ENCODE measurements at regions not wholly inside any gene's neighbourhood (a gene's known extent, or its start where the extent isn't known, plus 50 kb on each side); places are given as distances from the start of the nearest gene placed in this dataset.

GRCh38 chr4:10877076-10877475, 192.5 kb upstream of the CLNK start:
- intact Hi-C loops (cut with DNase I), result no loop called here
- Histone ChIP-seq H3K4me1 (no peaks in the 10 kb centered on the region), H3K9me3 (no peaks in the 10 kb centered on the region), H3K36me3 (no peaks in the 10 kb centered on the region), H3K27ac (replicated peaks in 1 of 4) (no peak overlapping the region), H3K27me3 (no peaks in the 10 kb centered on the region), H3K4me3 (no peak overlapping the region)
- TF ChIP-seq POLR2AphosphoS5 (IDR thresholded peaks at IDR 0.05) (no peak), CTCF (IDR thresholded peaks at IDR 0.05) (no peak), EP300 (IDR thresholded peaks at IDR 0.05) (no peak), POLR2A (IDR thresholded peaks at IDR 0.05; ENCODE audit: low read depth) (no peak)
- DNase-seq (ENCODE audit: extremely low spot score), result no peak

- TF ChIP-seq POLR2AphosphoS5 (IDR thresholded peaks at IDR 0.05), result no peak
- no peak for TF ChIP-seq EP300 (IDR thresholded peaks at IDR 0.05)
- TF ChIP-seq POLR2A (IDR thresholded peaks at IDR 0.05; ENCODE audit: low read depth), result no peak
- no peak for TF ChIP-seq CTCF (IDR thresholded peaks at IDR 0.05)
- no peaks in the 10 kb centered on the region for H3K4me1 ChIP-seq
- intact Hi-C loops (cut with DNase I), result no loop called here
- H3K4me3 ChIP-seq, result no peak overlapping the region
- H3K9me3 ChIP-seq, result no peaks in the 10 kb centered on the region
- DNase-seq (ENCODE audit: extremely low spot score), result no peak
- no peaks in the 10 kb centered on the region for H3K36me3 ChIP-seq
- no peak overlapping the region for H3K27ac ChIP-seq (replicated peaks in 1 of 4)
- WGBS, result 74% methylated on average over 2 of the region's 2 CpGs
- no peaks in the 10 kb centered on the region for H3K27me3 ChIP-seq
These were observed 190.7 kb upstream of the CLNK start for GRCh38 chr4:10875144-10875799.

GRCh38 chr4:10873809-10874208, 189.2 kb upstream of the CLNK start:
- DNase-seq (ENCODE audit: extremely low spot score), result no peak
- H3K36me3 ChIP-seq, result no peaks in the 10 kb centered on the region
- 92% methylated on average over 1 of the region's 1 CpG for WGBS
- no peak overlapping the region for H3K4me3 ChIP-seq
- H3K27ac ChIP-seq (replicated peaks in 1 of 4), result no peak overlapping the region
- H3K4me1 ChIP-seq, result no peaks in the 10 kb centered on the region
- H3K9me3 ChIP-seq, result no peaks in the 10 kb centered on the region
- H3K27me3 ChIP-seq, result no peaks in the 10 kb centered on the region
- intact Hi-C loops (cut with DNase I), result no loop called here
- TF ChIP-seq POLR2A (IDR thresholded peaks at IDR 0.05; ENCODE audit: low read depth) (no peak), EP300 (IDR thresholded peaks at IDR 0.05) (no peak), CTCF (IDR thresholded peaks at IDR 0.05) (no peak), POLR2AphosphoS5 (IDR thresholded peaks at IDR 0.05) (no peak)

GRCh38 chr4:10872833-10873517, 188.4 kb upstream of the CLNK start:
- no peaks in the 10 kb centered on the region for H3K9me3 ChIP-seq
- no peaks in the 10 kb centered on the region for H3K27me3 ChIP-seq
- H3K36me3 ChIP-seq, result no peaks in the 10 kb centered on the region
- 86% methylated on average over 4 of the region's 4 CpGs for WGBS
- H3K4me1 ChIP-seq, result no peaks in the 10 kb centered on the region
- no peak for DNase-seq (ENCODE audit: extremely low spot score)
- H3K4me3 ChIP-seq, result no peak overlapping the region
- TF ChIP-seq POLR2AphosphoS5 (IDR thresholded peaks at IDR 0.05), result no peak
- TF ChIP-seq EP300 (IDR thresholded peaks at IDR 0.05), result no peak
- TF ChIP-seq POLR2A (IDR thresholded peaks at IDR 0.05; ENCODE audit: low read depth), result no peak
- no peak for TF ChIP-seq CTCF (IDR thresholded peaks at IDR 0.05)
- no peak overlapping the region for H3K27ac ChIP-seq (replicated peaks in 1 of 4)
- intact Hi-C loops (cut with DNase I), result no loop called here
